Endodermal cell (in vitro differentiated cells): ENCODE measurements at regions not wholly inside any gene's neighbourhood (a gene's known extent, or its start where the extent isn't known, plus 50 kb on each side); places are given as distances from the start of the nearest gene placed in this dataset.

Source experiments
- DNase-seq: peaks from one replicate; pipeline ENCODE4 v3.0.0-alpha.2; 2017
- H3K27ac ChIP-seq: 2 replicates; pipeline ENCODE4 v1.5.1; 2013; ENCODE audit warnings: mild to moderate bottlenecking, low read depth, low read length, moderate library complexity
- H3K27me3 ChIP-seq: 2 replicates; pipeline ENCODE4 v1.6.1; 2013; ENCODE audit warnings: mild to moderate bottlenecking, low read length, moderate library complexity; ENCODE audit not compliant: insufficient read depth, control insufficient read depth, poor library complexity, severe bottlenecking
- H3K36me3 ChIP-seq: 2 replicates; pipeline ENCODE4 v1.7.0; 2013; ENCODE audit warnings: mild to moderate bottlenecking, low read length, moderate library complexity; ENCODE audit not compliant: control insufficient read depth, insufficient read depth
- H3K4me1 ChIP-seq: one replicate; pipeline ENCODE4 v1.7.0; 2013; ENCODE audit warnings: low read length; ENCODE audit not compliant: control insufficient read depth, insufficient read depth
- H3K4me3 ChIP-seq: 2 replicates; pipeline ENCODE4 v1.5.1; 2013; ENCODE audit warnings: mild to moderate bottlenecking, low read length, moderate library complexity
- H3K9ac ChIP-seq: 2 replicates; pipeline ENCODE4 v1.6.1; 2013; ENCODE audit warnings: mild to moderate bottlenecking, low read length, moderate library complexity; ENCODE audit not compliant: poor library complexity, severe bottlenecking; ENCODE audit errors: extremely low read depth
- H3K9me3 ChIP-seq: 2 replicates; pipeline ENCODE4 v1.6.1; 2013; ENCODE audit warnings: mild to moderate bottlenecking, low read length, moderate library complexity; ENCODE audit not compliant: control insufficient read depth
- H3K27ac Mint-ChIP-seq: 2 replicates; pipeline ENCODE4 v1.8.0; 2020; ENCODE audit warnings: mixed read lengths
- H3K27me3 Mint-ChIP-seq: 2 replicates; pipeline ENCODE4 v1.8.0; 2021; ENCODE audit warnings: mild to moderate bottlenecking, mixed read lengths; ENCODE audit not compliant: insufficient read depth
- H3K36me3 Mint-ChIP-seq: 2 replicates; pipeline ENCODE4 v1.8.0; 2020; ENCODE audit warnings: low read depth, mixed read lengths
- H3K4me1 Mint-ChIP-seq: 2 replicates; pipeline ENCODE4 v1.8.0; 2020; ENCODE audit warnings: mixed read lengths
- H3K4me3 Mint-ChIP-seq: 2 replicates; pipeline ENCODE4 v1.8.0; 2020; ENCODE audit warnings: mild to moderate bottlenecking, moderate library complexity, mixed read lengths
- H3K9me3 Mint-ChIP-seq: 2 replicates; pipeline ENCODE4 v1.8.0; 2020; ENCODE audit warnings: mild to moderate bottlenecking, mixed read lengths
- CTCF ChIP-seq: fragments of 200-600 bp; sonication (generic); conservative IDR thresholded peaks from 2 replicates; pipeline ENCODE4 v1.5.0; 2021; ENCODE audit warnings: antibody characterized with exemption, mild to moderate bottlenecking
- WGBS, 2 experiments: methylation state at CpG; one replicate each; pipeline versions ENCODE4 v1.1.5 to v1.1.7; 2013; ENCODE audit warnings: missing lambda C conversion rate in 2 of 2, mixed read lengths in 1 of 2; ENCODE audit not compliant: insufficient coverage in 1 of 2, insufficient read length in 1 of 2; 5-methylcytosine and 5-hydroxymethylcytosine counted together

- peaks cover 47% of the 10 kb centered on the region for H3K4me1 Mint-ChIP-seq
- H3K36me3 ChIP-seq: no peaks in the 10 kb centered on the region
- no peak overlapping the region for H3K27ac ChIP-seq
- H3K27me3 Mint-ChIP-seq: no peaks in the 10 kb centered on the region
- H3K36me3 Mint-ChIP-seq: no peaks in the 10 kb centered on the region
- no peak for DNase-seq
- H3K9ac ChIP-seq: no peak overlapping the region
- H3K27me3 ChIP-seq: no peaks in the 10 kb centered on the region
- no peaks in the 10 kb centered on the region for H3K9me3 Mint-ChIP-seq
- H3K4me3 ChIP-seq: no peak overlapping the region
- no peak overlapping the region for H3K4me3 Mint-ChIP-seq
- peaks cover 23% of the 10 kb centered on the region for H3K4me1 ChIP-seq
- H3K27ac Mint-ChIP-seq: no peak overlapping the region
- H3K9me3 ChIP-seq: peaks cover 11% of the 10 kb centered on the region
- no peak for TF ChIP-seq CTCF
Measured at GRCh38 chr10:93177511-93177910, 103.8 kb downstream of the CYP26A1 start.

GRCh38 chr10:93178226-93178625, 104.5 kb downstream of the CYP26A1 start:
- no peak overlapping the region for H3K4me3 ChIP-seq
- H3K4me3 Mint-ChIP-seq: no peak overlapping the region
- peaks cover 47% of the 10 kb centered on the region for H3K4me1 Mint-ChIP-seq
- peaks cover 1% of the 10 kb centered on the region for H3K9me3 Mint-ChIP-seq
- no peaks in the 10 kb centered on the region for H3K27me3 ChIP-seq
- H3K36me3 Mint-ChIP-seq: no peaks in the 10 kb centered on the region
- peaks cover 23% of the 10 kb centered on the region for H3K4me1 ChIP-seq
- H3K36me3 ChIP-seq: no peaks in the 10 kb centered on the region
- TF ChIP-seq CTCF: no peak
- no peak for DNase-seq
- no peaks in the 10 kb centered on the region for H3K27me3 Mint-ChIP-seq
- no peak overlapping the region for H3K27ac ChIP-seq
- no peak overlapping the region for H3K9ac ChIP-seq
- no peak overlapping the region for H3K27ac Mint-ChIP-seq
- H3K9me3 ChIP-seq: peaks cover 4% of the 10 kb centered on the region

GRCh38 chr10:93180482-93180931, 106.8 kb downstream of the CYP26A1 start:
- Histone ChIP-seq H3K4me3 (no peak overlapping the region), H3K9ac (no peak overlapping the region), H3K27me3 (no peaks in the 10 kb centered on the region), H3K9me3 (no peaks in the 10 kb centered on the region), H3K27ac (no peak overlapping the region), H3K36me3 (no peaks in the 10 kb centered on the region), H3K4me1 (peaks cover 14% of the 10 kb centered on the region)
- peaks cover 23% of the 10 kb centered on the region for H3K9me3 Mint-ChIP-seq
- H3K36me3 Mint-ChIP-seq: no peaks in the 10 kb centered on the region
- TF ChIP-seq CTCF: no peak
- H3K4me1 Mint-ChIP-seq: peaks cover 29% of the 10 kb centered on the region
- DNase-seq: no peak
- peaks cover 2% of the 10 kb centered on the region for H3K27me3 Mint-ChIP-seq
- 94 to 98% methylated on average over 14 of the region's 14 CpGs for WGBS, 2 experiments
- H3K4me3 Mint-ChIP-seq: no peak overlapping the region
- H3K27ac Mint-ChIP-seq: no peak overlapping the region
